HUDEP-2 (cell line): ENCODE measurements at regions not wholly inside any gene's neighbourhood (a gene's known extent, or its start where the extent isn't known, plus 50 kb on each side); places are given as distances from the start of the nearest gene placed in this dataset.

Experiments used
- DNase-seq, 76 experiments: peaks; one replicate each; lab custom pipeline; 2025; ENCODE audit not compliant: unreplicated experiment in 76 of 76; lab: John Stamatoyannopoulos, UW

DNA sequence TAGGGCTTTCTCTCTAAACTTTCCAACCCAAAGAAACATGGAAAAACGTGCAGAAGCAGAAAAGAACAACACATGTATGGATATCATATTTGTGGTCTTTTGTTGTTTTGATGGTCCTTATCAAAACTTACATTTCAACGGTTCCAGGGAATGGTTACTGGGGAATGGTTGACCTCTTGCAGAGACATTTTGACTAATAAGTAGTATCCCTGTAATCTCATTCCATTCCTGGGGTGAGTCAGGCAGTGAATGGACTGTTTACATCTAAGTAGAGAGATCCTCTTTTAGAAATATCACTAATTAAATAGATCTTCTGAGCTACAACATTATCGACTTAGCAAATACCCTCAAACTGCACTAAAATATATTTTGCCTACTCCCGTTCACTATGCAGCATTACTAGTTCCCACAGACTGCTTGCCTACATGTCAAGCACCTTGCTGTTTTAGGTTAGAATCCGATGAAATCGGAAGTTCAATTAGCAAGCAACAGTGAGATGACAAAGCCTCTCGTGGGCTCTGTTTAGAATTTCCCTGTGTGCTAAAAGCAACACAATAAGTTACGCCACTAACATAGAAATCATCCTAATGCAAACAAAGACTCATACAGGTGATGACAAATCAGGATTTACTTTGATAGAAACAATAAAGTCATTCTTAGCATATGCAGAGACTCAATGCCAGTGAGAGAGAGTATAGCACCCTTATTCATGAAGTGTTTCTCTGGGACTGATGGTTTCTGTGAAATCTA lies 797.7 kb upstream of the ARGLU1 start:
- DNase-seq = no peak

DNA sequence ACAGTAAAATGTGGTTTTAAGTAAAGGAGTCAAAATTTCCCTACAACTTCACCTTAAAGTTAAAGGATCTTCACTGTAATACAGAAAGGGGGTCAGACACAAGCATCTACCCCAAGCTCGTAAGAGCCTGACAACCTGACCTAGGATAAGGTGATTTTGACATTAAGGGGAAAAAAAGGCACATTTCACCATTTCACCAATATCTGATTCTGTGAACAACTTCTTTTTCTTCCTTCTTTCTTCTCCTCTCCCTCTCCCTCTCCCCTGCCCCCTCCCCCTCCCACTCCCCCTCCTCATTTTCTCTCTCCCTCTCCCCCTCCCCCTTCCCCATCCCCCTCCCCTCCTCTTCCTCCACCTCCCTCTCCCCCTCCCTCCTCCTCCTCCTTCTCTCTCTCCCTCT lies 796.7 kb upstream of the ARGLU1 start:
- DNase-seq = no peak

DNA sequence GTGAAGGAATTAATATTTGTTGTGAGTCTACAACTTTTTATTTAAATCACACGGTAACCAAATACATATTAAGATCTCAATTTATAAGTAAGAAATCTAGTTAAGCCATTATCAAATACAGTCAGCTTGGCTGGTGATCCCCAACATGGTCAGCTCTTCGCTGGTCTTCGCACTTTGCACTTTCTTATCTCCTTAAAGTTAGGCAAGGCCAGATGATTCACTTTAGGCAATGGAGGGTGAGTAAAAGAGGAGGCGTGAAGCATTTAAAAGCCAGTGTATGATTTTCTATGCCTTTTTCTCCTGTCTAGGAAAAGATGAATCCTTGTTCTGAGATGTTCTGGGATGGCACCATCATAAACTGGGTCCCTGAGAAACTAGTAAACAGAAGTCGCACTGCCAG lies 793.7 kb upstream of the ARGLU1 start:
- no peak for DNase-seq

DNA sequence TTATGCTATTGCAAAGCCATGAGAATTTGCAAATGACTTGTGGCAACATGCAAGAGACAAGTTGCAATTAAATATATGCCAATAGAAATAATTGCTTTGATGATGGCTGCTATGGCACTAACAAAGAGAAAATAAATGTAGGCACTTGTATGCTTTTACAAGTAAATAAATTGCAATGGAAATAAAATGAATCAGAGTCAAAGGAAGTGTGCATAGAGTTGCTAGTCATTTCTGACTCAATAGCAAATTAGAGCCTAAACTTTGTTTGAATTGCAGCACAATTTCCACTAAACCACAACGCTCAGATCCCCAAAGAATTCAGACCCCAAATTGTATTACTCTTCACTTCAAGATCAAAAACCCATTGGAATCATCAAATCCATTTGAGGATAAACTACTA lies 792.1 kb upstream of the ARGLU1 start:
- no peak for DNase-seq

DNA sequence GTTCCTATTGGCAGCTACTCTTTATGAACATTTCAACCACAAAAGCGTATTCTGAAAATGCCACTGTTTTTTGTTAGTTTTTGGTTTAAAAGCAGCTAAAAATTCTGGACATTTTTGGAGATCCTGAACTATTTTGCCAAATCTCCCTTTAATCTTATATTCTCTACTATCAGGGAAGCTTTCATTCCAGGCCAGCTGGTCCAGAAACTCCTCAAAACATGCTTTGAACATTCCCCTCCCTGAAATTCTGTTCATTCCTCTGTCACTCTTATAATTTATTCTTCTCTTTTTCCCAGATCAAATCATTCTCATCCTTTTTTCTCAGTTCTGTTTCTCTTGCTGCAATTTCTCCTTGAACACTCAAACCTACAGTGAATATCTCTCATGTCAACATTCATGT lies 790.9 kb upstream of the ARGLU1 start:
- DNase-seq = no peak

DNA sequence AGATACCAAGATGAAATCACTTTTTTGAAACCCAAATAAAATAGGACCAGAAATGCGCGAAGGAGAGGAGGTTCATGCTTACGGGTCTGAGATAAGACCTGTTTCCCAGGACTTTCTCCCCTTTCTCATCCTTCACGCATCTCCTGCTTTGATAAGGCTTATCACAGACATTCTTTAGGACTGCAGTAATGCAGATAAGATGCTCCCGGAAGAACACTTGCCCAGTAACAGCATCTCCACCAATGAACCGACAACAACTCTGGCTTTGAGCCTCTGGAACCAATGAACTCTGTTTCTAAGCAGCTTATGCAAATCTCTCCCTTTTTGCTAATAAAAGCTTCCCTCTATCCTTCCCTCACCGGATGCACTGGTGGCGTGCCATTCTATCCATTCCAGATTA lies 783.4 kb upstream of the ARGLU1 start:
- no peak for DNase-seq

DNA sequence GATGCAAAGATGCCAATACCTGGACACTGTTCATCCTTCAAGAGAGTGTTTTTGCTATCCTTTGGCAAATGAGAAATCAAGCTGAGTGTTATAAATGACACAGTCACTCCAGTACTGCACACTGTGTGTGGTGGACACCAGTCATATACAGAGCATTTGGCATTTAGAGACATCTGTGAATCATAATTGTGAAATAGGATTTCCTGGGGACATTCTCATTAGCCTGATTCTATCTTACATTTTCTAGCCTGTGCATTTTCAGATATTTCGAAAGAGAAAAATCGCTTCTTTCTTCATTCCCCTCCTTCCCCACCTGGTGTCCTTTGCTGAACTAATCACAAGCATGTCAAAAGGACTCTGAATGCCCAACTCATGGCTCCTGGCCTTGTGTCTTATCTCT lies 781.0 kb upstream of the ARGLU1 start:
- DNase-seq = no peak

DNA sequence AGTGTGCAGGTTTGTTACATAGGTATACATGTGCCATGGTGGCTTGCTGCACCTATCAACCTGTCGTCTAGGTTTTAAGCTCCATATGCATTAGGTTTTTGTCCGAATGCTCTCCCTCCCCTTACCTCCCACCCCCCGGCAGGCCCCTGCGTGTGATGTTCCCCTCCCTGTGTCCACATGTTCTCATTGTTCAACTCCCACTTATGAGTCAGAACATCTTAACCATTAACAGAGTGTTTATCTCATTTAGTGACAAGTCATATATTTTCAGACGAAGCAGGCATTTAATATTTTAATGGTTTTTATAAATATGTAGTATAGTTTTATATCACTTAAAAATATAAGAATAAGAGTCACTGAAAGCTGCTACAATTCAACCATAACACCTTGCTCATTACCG lies 780.5 kb upstream of the ARGLU1 start:
- no peak for DNase-seq

DNA sequence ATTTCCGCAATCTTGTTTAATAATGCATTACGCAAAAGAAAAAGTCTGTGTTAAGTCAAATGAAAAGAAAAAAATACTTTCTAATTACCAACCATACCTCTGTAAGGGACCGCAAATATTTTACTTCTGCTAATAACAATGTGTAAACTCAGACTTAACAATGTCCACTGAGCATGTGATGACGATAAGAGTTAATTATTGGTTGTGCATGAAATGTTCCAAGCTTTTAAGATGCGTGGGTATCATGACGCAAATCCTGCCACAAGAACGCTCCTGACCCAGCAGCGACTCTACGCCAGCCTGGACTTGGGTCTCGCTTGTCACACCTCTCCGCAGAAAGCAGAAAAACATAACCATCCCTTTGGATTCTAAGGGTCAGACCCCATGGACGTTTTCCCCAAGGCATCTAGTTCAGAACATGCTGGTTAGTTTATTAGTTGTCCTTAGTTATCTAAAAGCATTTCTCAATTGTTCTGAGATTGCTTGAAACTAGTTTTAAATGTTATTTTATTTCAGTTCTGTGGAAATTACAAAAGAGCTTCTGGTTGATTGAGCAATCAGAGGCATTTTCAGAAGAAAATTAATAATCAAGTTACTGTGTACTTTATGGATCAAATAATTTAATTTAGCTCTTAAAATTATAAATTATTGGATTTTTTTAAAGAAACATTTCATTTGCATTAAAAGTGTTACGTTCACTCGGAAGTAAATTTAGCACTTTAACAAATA lies 779.9 kb upstream of the ARGLU1 start:
- no peak for DNase-seq

DNA sequence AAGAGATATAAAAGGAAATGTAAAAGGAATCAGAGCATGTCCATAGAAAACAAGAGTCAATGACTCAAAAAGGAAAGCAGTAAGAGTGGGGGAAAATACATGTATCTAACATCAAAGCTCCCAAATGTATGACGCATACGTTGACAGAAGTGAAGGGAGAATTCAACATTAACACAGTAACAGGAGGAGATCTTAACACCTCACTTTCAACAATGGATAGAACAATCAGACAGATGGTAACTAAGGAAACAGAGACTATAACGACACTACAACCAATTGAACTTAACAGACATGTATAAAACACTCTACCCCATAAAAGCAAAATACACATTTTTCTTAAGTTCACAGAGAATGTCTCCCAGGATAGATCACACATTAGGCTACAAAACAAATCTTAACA lies 774.8 kb upstream of the ARGLU1 start:
- no peak for DNase-seq

DNA sequence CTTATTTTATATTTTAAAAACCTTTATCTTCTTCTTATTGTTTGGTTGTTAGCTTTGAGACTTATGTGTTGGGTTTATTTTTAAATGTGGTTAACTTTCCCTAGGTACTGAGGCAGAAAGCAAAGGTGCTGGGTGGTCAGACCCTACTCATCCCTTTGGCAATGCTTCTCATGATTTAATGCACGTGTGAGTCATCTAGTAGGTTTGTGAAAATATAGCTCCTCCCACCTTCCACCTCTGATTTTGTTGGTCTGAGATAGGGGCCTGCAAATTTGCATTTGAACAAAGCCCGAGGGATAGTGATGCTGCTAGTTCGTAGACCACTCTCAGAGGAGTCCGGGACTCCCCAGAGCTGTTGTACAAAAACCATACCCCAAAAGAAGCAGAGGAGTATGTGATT lies 771.3 kb upstream of the ARGLU1 start:
- DNase-seq = no peak

DNA sequence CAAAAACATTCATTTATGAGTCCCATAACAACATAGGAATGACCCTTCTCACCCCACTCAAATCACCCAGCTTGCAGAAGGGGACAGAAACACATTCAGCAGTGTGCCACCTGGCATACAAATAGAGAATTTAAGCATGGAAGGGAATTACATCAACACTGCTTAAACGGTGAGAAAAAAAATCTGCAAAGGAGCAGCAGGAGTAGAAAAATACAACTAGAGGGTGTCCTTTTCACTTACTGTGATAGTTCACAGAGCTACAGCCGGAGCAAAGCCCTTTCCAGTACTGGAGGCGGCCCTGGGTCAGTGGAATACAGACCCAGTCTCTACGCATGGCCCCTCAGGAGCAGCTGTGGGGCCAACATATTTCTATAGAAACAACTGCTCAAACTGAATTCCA lies 764.3 kb upstream of the ARGLU1 start:
- DNase-seq = no peak

DNA sequence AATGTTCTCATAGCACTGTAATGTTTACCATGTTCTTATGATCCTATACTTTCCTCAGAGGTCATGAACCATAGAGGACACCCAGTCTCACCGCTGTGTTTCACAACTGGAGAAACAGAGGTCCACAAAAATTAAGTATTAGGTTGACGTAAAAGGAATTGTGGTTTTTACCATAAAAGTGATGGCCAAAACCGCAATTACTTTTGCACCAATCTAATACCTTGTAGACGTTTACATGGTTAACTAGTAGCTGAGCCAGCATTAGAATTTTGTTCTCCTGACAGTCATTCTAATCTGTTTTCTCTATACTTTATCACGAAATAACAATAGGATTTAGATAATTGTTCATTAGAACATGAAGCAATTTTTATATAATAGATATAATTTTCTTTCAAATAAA lies 763.4 kb upstream of the ARGLU1 start:
- no peak for DNase-seq

DNA sequence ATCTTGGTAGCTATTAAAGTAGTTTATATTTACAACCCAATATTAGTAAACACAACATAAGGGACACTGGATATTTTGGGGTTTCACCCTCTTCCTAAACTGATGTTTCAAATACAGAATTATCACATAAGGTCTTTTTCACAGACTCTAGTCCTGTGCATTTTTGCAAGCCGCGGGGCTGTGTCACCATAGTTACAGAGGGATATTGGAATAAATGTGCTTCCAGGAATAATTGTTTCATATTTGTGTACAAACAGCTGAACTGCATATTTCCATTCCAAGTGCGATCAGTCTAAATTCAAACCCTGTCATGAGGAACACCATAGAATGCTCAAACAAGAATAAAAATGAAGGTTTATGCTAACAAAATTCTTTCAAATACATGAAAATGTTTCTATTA lies 762.5 kb upstream of the ARGLU1 start:
- no peak for DNase-seq

DNA sequence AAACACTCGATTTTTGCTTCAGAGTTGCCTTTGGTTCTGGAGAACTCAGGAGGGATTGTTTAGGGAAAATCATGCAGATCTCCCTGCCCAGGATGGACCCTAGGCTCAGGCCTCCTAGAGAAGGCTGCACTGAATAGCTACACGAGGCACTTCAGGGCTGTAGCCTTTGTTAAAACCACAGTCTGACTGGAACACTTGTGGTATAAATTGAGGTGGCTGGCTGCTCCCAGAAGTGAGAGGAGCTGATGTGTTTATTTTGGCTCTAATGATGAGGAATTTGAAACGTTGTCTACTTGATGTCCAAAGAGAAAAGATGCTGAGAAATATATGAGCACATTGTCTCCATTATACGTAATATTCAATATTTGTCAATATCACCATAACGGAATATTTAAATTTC lies 762.1 kb upstream of the ARGLU1 start:
- DNase-seq = no peak

DNA sequence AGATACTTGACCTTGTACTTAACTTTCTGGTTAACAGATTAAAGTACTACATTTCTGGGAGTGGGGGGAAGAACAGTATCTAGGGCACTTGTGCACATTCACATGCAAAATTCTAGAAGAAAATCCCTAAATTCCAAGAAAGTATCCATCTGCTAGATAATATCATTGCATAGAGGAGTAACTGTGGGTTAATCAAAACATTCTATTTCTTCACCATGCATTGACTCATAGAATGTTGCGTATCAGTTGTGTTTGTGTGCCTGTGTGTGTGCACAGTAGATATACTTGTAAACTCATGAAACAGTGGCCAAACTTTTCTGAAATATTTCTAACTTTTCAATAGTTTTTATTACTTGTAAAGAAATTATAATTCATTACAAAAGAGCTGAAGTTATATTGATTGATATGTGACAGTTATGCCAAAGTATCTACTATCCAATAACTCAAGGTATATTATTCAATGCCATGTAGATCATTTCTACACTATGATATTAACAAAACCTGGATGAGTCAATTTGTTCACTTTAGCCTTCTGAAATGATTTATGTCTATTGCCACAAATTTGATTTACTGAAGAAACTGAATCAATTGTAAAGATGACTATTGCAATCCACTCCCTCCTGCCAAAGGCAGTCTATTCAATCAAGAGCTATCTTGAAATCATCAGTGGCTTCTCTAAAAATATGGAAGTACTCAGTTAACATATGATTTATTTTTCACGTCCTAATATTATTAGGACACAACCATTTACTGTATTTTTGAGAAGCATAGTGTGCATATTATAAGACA lies 756.7 kb upstream of the ARGLU1 start:
- DNase-seq = no peak

DNA sequence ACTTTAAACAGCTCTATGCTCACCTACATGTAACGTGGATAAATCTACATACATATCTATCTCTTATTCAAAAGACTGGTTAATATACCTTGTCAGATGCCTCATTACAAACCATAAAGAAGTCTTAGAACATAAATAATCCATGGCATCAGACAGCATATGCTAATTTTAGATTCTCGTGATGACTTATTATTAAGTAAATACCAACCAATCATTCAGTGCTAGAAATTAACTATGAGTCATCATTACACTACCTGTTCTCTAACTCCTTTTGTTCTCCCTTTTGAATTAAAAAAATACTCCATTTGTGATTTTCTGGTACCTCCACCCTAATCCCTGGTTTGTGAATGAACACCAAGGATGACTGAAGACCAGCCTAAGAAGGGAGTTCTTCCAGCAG lies 754.3 kb upstream of the ARGLU1 start:
- DNase-seq = no peak

DNA sequence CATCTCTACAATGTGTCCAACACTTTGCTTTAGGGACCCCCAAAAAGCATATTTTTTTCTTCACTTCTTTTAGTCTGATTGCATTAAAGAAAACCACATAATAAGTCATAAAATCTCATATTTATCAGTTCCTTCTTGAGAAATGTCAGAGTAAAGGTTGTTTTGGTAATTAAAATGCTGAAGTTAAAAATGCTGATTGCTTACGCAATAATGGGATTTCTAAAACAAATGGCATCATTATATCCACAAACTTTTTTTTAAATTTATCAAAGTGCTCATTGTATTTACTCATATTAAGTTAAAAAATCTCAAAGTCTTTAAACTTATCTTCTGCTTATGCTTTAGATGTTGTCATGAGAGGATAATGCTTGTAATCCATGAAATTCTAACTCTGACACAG lies 737.2 kb upstream of the ARGLU1 start:
- DNase-seq = no peak

DNA sequence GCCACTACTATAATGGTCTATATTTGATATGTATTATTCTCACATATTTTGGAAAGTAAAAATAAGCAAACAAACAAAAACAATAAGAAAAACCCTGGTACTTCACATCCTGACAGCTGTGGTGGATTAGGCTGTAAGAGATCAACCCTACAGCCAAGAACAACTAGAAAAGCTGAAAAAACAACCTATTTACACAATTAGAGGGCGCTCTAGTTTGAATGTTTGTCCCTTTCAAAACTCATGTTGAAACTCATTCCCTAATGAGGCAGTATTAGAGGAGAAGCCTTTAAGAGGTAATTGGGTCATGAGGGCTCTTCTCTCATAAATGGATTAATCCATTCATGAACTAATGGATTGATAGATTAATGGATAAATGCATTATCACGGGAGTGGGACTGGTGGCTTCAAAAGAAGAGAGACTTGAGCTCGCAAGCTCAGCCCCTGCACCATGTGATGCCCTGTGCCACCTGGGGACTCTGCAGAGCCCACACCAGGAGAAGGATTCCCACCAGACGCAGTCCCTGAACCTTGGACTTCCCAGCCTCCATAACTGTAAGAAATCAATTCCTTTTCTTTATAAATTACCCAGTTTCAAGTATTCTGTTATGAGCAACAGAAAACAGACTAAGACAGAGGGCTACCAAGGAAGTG lies 733.9 kb upstream of the ARGLU1 start:
- DNase-seq = no peak

DNA sequence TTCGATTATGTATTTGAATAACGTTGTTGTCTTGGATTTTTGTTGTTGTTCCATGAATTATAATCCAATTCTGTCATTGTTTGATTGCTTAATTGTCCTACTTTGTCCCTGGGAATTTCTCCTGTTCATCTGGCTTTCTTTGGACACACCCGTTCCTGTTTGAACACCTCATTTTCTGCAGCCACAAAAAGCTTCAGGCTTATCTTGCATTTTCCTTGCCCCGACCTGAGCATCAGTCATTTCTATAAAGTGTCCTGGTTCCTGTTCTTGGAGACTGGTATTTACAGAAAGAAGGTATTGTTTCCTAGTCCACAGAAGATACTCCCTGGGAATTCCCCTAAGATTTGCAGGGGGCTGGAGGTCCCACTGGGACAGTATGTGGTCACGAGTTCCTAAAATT lies 731.8 kb upstream of the ARGLU1 start:
- no peak for DNase-seq

DNA sequence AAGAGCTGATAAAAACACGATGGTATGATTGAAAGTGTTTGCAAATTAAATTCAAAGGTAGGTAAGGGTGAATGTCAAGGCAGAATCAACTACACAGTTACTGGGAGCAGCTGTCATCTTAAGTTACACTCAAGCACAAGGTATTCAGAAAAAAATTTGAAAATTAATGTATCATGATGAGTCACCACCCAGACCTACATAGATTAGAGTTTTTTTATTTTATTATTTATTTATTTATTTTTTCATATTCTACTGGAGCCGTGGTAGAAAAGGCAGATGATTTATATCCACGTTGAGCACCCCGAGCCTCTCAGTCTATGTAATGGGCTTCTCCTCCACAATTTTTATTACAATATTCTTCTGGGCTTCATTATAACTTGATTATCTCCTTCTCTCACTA lies 728.9 kb upstream of the ARGLU1 start:
- no peak for DNase-seq
